Upper lobe of left lung (tissue), 4 donors: ENCODE measurements at regions not wholly inside any gene's neighbourhood (a gene's known extent, or its start where the extent isn't known, plus 50 kb on each side); places are given as distances from the start of the nearest gene placed in this dataset.

ENCODE experiments used
- CTCF ChIP-seq, 6 experiments: fragments of 450-650 bp in 4 of 6; fragments of 200-600 bp in 2 of 6; sonication (generic) in 2 of 6; IDR thresholded peaks; one replicate each; pipeline ENCODE4 v1.5.1; 2016 to 2019; ENCODE audit warnings: antibody characterized with exemption in 6 of 6
- POLR2AphosphoS5 ChIP-seq, 2 donors: sonication (generic); formaldehyde crosslinking; IDR thresholded peaks; one replicate each; pipeline ENCODE4 v1.5.1; 2017; ENCODE audit warnings: antibody characterized with exemption in 2 of 2

- TF ChIP-seq CTCF (IDR thresholded peaks at IDR 0.05) (no peak), POLR2AphosphoS5 (IDR thresholded peaks at IDR 0.05) (no peak)
Observed at GRCh38 chr6:77097940-77098339, 365.4 kb downstream of the HTR1B start.
